HEK293T (cell line): ENCODE measurements at regions not wholly inside any gene's neighbourhood (a gene's known extent, or its start where the extent isn't known, plus 50 kb on each side); places are given as distances from the start of the nearest gene placed in this dataset.

Experiments
- CTCF ChIA-PET: fragments of 350-600 bp; formaldehyde crosslinking; extraction: SDS; loops from one replicate; lab custom pipeline; 2021; ENCODE audit warnings: antibody characterized with exemption, inconsistent platforms; lab: Yijun Ruan, JAX
- POLR2A ChIA-PET: fragments of 350-600 bp; formaldehyde crosslinking; extraction: SDS; loops from one replicate; lab custom pipeline; 2020; ENCODE audit warnings: antibody characterized with exemption, inconsistent platforms; lab: Yijun Ruan, JAX
- DNase-seq: peaks from one replicate; pipeline ENCODE4 v3.0.0; 2012; ENCODE audit warnings: mixed read lengths; ENCODE audit errors: extremely low spot score
- ARNT ChIP-seq: fragments of 450-650 bp; IDR thresholded peaks from 2 replicates; pipeline ENCODE4 v1.6.1; 2017; ENCODE audit warnings: mild to moderate bottlenecking
- BHLHE40 ChIP-seq: fragments of 450-650 bp; IDR thresholded peaks from 2 replicates; pipeline ENCODE4 v1.6.1; 2016; ENCODE audit warnings: mild to moderate bottlenecking, moderate library complexity, borderline replicate concordance
- CTBP1 ChIP-seq: fragments of 450-650 bp; IDR thresholded peaks from 2 replicates; pipeline ENCODE4 v1.6.1; 2016; ENCODE audit warnings: borderline replicate concordance
- ELF4 ChIP-seq: fragments of 450-650 bp; IDR thresholded peaks from 2 replicates; pipeline ENCODE4 v1.6.1; 2017; ENCODE audit warnings: antibody characterized with exemption
- FOXA1 ChIP-seq: fragments of 450-650 bp; IDR thresholded peaks from 2 replicates; pipeline ENCODE4 v1.6.1; 2016; ENCODE audit warnings: mild to moderate bottlenecking
- FOXK2 ChIP-seq: fragments of 450-650 bp; IDR thresholded peaks from 2 replicates; pipeline ENCODE4 v1.6.1; 2016; ENCODE audit warnings: mild to moderate bottlenecking
- FOXM1 ChIP-seq: fragments of 450-650 bp; IDR thresholded peaks from 2 replicates; pipeline ENCODE4 v1.6.1; 2017; ENCODE audit warnings: mild to moderate bottlenecking, borderline replicate concordance
- HDGF ChIP-seq: fragments of 450-650 bp; IDR thresholded peaks from 2 replicates; pipeline ENCODE4 v1.6.1; 2017; ENCODE audit warnings: antibody characterized with exemption, borderline replicate concordance
- L3MBTL2 ChIP-seq: fragments of 450-650 bp; conservative IDR thresholded peaks from 2 replicates; pipeline ENCODE4 v1.6.1; 2016; ENCODE audit warnings: mild to moderate bottlenecking
- LEF1 ChIP-seq: fragments of 450-650 bp; IDR thresholded peaks from 2 replicates; pipeline ENCODE4 v1.6.1; 2017; ENCODE audit warnings: mild to moderate bottlenecking, borderline replicate concordance
- NFRKB ChIP-seq: fragments of 450-650 bp; IDR thresholded peaks from 2 replicates; pipeline ENCODE4 v1.6.1; 2016; ENCODE audit warnings: mild to moderate bottlenecking, moderate library complexity
- PKNOX1 ChIP-seq: fragments of 450-650 bp; IDR thresholded peaks from 2 replicates; pipeline ENCODE4 v1.6.1; 2016
- SP1 ChIP-seq: fragments of 450-650 bp; IDR thresholded peaks from 2 replicates; pipeline ENCODE4 v1.6.1; 2017
- SUZ12 ChIP-seq: fragments of 450-650 bp; IDR thresholded peaks from 2 replicates; pipeline ENCODE4 v1.6.1; 2016; ENCODE audit warnings: mild to moderate bottlenecking
- TARDBP ChIP-seq: fragments of 450-650 bp; IDR thresholded peaks from 2 replicates; pipeline ENCODE4 v1.6.1; 2016
- ZNF384 ChIP-seq: fragments of 450-650 bp; IDR thresholded peaks from 2 replicates; pipeline ENCODE4 v1.6.1; 2016

DNA sequence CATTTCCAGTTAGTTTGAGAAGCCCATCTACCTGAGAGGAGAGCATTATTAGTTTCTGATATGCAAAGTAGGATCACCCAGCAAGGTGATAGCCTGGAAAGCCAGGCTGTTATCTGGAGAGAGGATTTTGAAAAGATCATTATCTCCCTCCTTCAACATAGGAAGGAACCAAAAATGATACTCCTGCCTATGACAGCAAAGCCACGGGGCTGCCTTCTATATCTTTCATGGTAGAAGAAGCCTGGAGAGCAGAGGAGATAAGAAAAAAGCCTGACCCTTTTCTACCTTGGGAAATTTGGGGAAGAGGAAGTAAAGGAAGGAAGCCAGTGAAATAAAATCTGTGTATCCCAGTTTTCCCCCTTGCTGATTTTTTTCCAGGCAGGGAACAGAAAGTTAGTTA, 205.5 kb downstream of the MFSD1 start:
- POLR2A ChIA-PET = no interaction called here
- no peak for DNase-seq
- CTCF ChIA-PET = no interaction called here
- TF ChIP-seq ELF4 (no peak), LEF1 (no peak), ZNF384 (no peak), HDGF (no peak)

- ChIA-PET POLR2A (no interaction called here), CTCF (no interaction called here)
- DNase-seq = no peak
These were observed 206.5 kb downstream of the MFSD1 start for GRCh38 chr3:159008401-159008800.

DNA sequence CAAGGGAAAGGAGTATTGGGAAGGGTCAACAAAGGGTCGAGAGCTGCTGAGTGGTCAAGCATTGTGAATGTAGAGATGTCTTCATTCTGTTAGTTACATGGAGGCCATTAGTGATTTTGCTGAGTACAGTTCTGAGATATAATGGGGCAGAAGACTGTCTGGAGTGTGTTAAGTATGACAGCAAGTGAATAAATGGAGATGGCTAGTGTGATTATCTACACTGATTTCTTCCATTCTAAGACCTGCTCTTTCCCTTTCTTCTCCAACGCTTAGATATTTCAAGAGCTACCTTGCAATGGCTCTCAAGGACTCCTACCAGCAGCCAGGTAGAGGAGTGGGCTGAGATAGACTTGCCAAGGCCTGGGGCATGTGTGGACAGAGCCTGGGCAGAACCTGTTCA, 216.5 kb downstream of the MFSD1 start:
- ChIA-PET CTCF (no interaction called here), POLR2A (no interaction called here)
- no peak for TF ChIP-seq ARNT
- TF ChIP-seq HDGF = no peak
- no peak for TF ChIP-seq BHLHE40
- no peak for TF ChIP-seq ZNF384
- no peak for TF ChIP-seq FOXM1
- no peak for TF ChIP-seq LEF1
- TF ChIP-seq FOXK2 = no peak
- no peak for TF ChIP-seq FOXA1
- no peak for TF ChIP-seq ELF4
- TF ChIP-seq NFRKB = no peak
- no peak for TF ChIP-seq L3MBTL2
- no peak for TF ChIP-seq PKNOX1
- no peak for TF ChIP-seq TARDBP
- no peak for TF ChIP-seq CTBP1
- no peak for TF ChIP-seq SP1
- no peak for DNase-seq

More at GRCh38 chr3:159008401-159008800, 206.5 kb downstream of the MFSD1 start:
- no peak for TF ChIP-seq NFRKB
- TF ChIP-seq FOXA1 = no peak
- TF ChIP-seq FOXK2 = no peak
- no peak for TF ChIP-seq LEF1
- TF ChIP-seq ZNF384 = no peak
- TF ChIP-seq ARNT = no peak
- no peak for TF ChIP-seq SUZ12
- TF ChIP-seq BHLHE40 = no peak
- TF ChIP-seq ELF4 = no peak
- no peak for TF ChIP-seq SP1
- no peak for TF ChIP-seq FOXM1
- no peak for TF ChIP-seq CTBP1
- no peak for TF ChIP-seq HDGF
- no peak for TF ChIP-seq TARDBP
- TF ChIP-seq L3MBTL2 = no peak
- TF ChIP-seq PKNOX1 = no peak

- CTCF ChIA-PET = no interaction called here
- POLR2A ChIA-PET = no interaction called here
- TF ChIP-seq NFRKB = no peak
- TF ChIP-seq ARNT = no peak
- no peak for TF ChIP-seq FOXM1
- TF ChIP-seq SUZ12 = no peak
- TF ChIP-seq FOXA1 = no peak
- TF ChIP-seq FOXK2 = no peak
- TF ChIP-seq BHLHE40 = no peak
- TF ChIP-seq SP1 = no peak
- no peak for TF ChIP-seq ZNF384
- TF ChIP-seq CTBP1 = no peak
- no peak for TF ChIP-seq LEF1
- no peak for TF ChIP-seq TARDBP
- no peak for TF ChIP-seq L3MBTL2
- DNase-seq = no peak
These were observed 223.9 kb downstream of the MFSD1 start for GRCh38 chr3:159025733-159026132.

- ChIA-PET POLR2A (no interaction called here), CTCF (no interaction called here)
- TF ChIP-seq HDGF (no peak), ARNT (no peak), ZNF384 (no peak), BHLHE40 (no peak), L3MBTL2 (no peak), NFRKB (no peak), LEF1 (no peak), ELF4 (no peak)
- no peak for DNase-seq
These were observed 224.7 kb downstream of the MFSD1 start for GRCh38 chr3:159026510-159026909.

GRCh38 chr3:159028706-159029105, 226.9 kb downstream of the MFSD1 start:
- DNase-seq = no peak
- TF ChIP-seq ZNF384 = no peak
- no peak for TF ChIP-seq FOXK2
- TF ChIP-seq L3MBTL2 = no peak
- TF ChIP-seq HDGF = no peak
- no peak for TF ChIP-seq ARNT
- TF ChIP-seq TARDBP = no peak
- no peak for TF ChIP-seq ELF4
- TF ChIP-seq FOXM1 = no peak
- TF ChIP-seq SP1 = no peak
- ChIA-PET POLR2A (no interaction called here), CTCF (no interaction called here)

DNA sequence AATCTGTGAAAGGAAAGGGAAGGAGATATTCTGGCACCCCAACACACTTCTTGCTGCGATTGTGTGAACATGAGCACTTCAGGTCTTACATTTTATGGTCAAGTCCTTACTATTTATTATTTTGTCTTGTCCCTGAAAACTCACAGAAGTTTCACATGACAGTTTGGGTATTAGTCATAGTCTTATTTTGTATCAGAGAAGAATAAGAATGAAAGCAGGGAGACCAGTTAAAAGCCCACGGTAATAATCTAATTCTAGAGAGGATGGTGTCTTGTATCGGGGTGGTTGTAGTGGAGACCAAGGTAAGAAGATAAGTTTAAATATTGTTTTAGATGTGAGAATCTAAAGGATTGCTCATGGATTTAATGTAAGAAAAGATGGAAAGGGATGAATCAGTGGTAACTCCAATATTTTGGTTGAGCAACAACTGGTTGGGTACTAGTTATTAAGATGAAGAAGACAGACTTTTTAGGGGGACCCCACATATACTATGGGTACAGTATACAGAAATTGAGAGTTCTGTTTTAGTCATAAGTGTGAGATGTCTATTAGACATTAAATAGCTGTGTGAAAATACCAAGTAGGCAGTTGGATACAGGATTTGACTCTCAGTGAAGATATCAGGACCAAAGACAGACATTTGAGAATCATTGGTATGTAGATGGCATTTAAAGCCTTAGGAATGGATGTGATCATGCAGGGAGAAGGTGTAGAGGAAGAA, 227.6 kb downstream of the MFSD1 start:
- no peak for TF ChIP-seq SP1
- no peak for TF ChIP-seq FOXK2
- no peak for TF ChIP-seq PKNOX1
- TF ChIP-seq FOXM1 = no peak
- TF ChIP-seq SUZ12 = no peak
- TF ChIP-seq HDGF = no peak
- POLR2A ChIA-PET = no interaction called here
- CTCF ChIA-PET = no interaction called here
- DNase-seq = no peak
